Mesendoderm (in vitro differentiated cells): ENCODE measurements at regions not wholly inside any gene's neighbourhood (a gene's known extent, or its start where the extent isn't known, plus 50 kb on each side); places are given as distances from the start of the nearest gene placed in this dataset.

ENCODE experiments used
- DNase-seq: peaks from one replicate; pipeline ENCODE4 v3.0.0; 2013
- H2AK5ac ChIP-seq: 2 replicates; pipeline ENCODE4 v1.6.1; 2013; ENCODE audit warnings: low read length, inconsistent platforms
- H2BK120ac ChIP-seq: 2 replicates; pipeline ENCODE4 v1.6.1; 2013; ENCODE audit warnings: low read depth, mild to moderate bottlenecking, low read length, moderate library complexity, mixed read lengths
- H2BK15ac ChIP-seq: replicated peaks from 2 replicates; pipeline ENCODE4 v1.6.1; 2013; ENCODE audit warnings: low read depth, mild to moderate bottlenecking, moderate library complexity
- H2BK5ac ChIP-seq: 2 replicates; pipeline ENCODE4 v1.6.1; 2013; ENCODE audit warnings: low read length, inconsistent platforms
- H3K18ac ChIP-seq: 2 replicates; pipeline ENCODE4 v1.6.1; 2013; ENCODE audit warnings: mild to moderate bottlenecking, low read length, mixed read lengths
- H3K23ac ChIP-seq: one replicate; pipeline ENCODE4 v1.6.1; 2013; ENCODE audit warnings: low read length
- H3K27ac ChIP-seq: 2 replicates; pipeline ENCODE4 v1.5.1; 2013; ENCODE audit warnings: low read depth, mild to moderate bottlenecking, inconsistent platforms, low read length, moderate library complexity
- H3K27me3 ChIP-seq: 2 replicates; pipeline ENCODE4 v1.6.1; 2013; ENCODE audit warnings: low read length, control low read depth, mild to moderate bottlenecking, inconsistent platforms; ENCODE audit not compliant: insufficient read depth, poor library complexity
- H3K36me3 ChIP-seq: 2 replicates; pipeline ENCODE4 v1.6.1; 2013; ENCODE audit warnings: low read length, inconsistent platforms; ENCODE audit not compliant: control insufficient read depth, insufficient read depth
- H3K4ac ChIP-seq: one replicate; pipeline ENCODE4 v1.6.1; 2013; ENCODE audit warnings: low read depth, mild to moderate bottlenecking, low read length, moderate library complexity
- H3K4me1 ChIP-seq: 2 replicates; pipeline ENCODE4 v1.6.1; 2013; ENCODE audit warnings: low read depth, low read length, inconsistent platforms; ENCODE audit not compliant: control insufficient read depth
- H3K4me2 ChIP-seq: 2 replicates; pipeline ENCODE4 v1.6.1; 2013; ENCODE audit warnings: low read length
- H3K4me3 ChIP-seq: 2 replicates; pipeline ENCODE4 v1.5.1; 2013; ENCODE audit warnings: mild to moderate bottlenecking, low read length
- H3K56ac ChIP-seq: one replicate; pipeline ENCODE4 v1.6.1; 2013; ENCODE audit warnings: low read length
- H3K79me1 ChIP-seq: 2 replicates; pipeline ENCODE4 v1.6.1; 2013; ENCODE audit warnings: low read length, inconsistent platforms
- H3K79me2 ChIP-seq: 2 replicates; pipeline ENCODE4 v1.6.1; 2013; ENCODE audit warnings: mild to moderate bottlenecking, low read length; ENCODE audit not compliant: control insufficient read depth, insufficient read depth
- H3K9ac ChIP-seq: 2 replicates; pipeline ENCODE4 v1.6.1; 2013; ENCODE audit warnings: low read length, inconsistent platforms
- H4K5ac ChIP-seq: one replicate; pipeline ENCODE4 v1.6.1; 2013; ENCODE audit warnings: low read length
- H4K8ac ChIP-seq: one replicate; pipeline ENCODE4 v1.6.1; 2013; ENCODE audit warnings: low read depth, mild to moderate bottlenecking, control low read depth, low read length, moderate library complexity
- WGBS: extraction: QIAGEN DNeasy Blood & Tissue Kit; methylation state at CpG from one replicate; pipeline ENCODE4 v1.1.7; 2013; ENCODE audit warnings: low lambda C conversion rate, missing lambda C conversion rate; ENCODE audit not compliant: insufficient coverage; ENCODE audit errors: extremely low coverage; 5-methylcytosine and 5-hydroxymethylcytosine counted together

DNA sequence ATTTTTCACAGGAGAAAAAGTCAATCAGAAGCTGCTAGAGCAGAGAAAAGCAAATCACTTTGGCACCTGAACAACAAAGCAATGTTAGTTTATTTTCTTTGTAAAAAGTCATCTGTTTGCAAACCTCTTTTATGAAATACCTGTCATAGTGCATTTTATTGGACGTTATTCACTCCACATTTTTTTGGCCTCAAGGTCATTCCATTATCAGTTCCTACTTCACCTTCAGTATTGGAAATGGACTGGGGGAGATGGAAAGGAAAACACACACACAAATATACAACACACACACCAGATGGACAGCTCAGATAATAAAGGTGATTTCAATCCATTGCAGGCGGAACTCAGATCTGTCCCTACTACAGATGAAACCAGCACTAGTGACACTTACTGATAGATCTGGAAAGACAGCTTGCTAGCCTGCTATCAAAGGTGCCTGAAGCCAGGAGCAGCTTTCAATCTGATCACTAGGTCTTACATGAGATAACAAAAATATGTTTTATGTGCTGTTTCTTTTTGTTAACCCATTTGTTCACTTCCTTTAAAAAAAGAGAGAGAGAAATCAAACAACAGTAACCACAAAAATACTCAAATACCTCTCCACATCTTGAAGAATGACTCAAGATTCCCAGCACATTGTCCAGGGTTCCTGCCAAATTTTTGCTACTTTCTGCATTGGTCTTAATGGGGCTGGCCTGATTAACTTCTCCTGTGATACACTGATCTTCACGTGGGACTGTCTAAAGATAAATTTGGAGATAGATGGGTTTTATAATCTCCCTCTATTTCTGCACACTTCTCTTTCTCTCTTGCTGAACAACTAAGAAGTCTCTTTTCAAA, 844.3 kb upstream of the TENM4 start:
- no peak overlapping the region for H3K27ac ChIP-seq
- H3K4me1 ChIP-seq, result no peaks in the 10 kb centered on the region
- no peak overlapping the region for H3K23ac ChIP-seq
- H3K36me3 ChIP-seq, result no peaks in the 10 kb centered on the region
- H3K79me2 ChIP-seq, result no peaks in the 10 kb centered on the region
- H3K79me1 ChIP-seq, result no peaks in the 10 kb centered on the region
- H3K4me3 ChIP-seq, result no peak overlapping the region
- H2BK15ac ChIP-seq, result no peak overlapping the region
- no peak overlapping the region for H3K4me2 ChIP-seq
- no peak overlapping the region for H2BK5ac ChIP-seq
- no peak overlapping the region for H3K56ac ChIP-seq
- no peak for DNase-seq
- H3K18ac ChIP-seq, result no peak overlapping the region
- WGBS, result no CpG with 5 or more reads among the region's 3 CpGs
- no peak overlapping the region for H2BK120ac ChIP-seq
- H4K5ac ChIP-seq, result no peak overlapping the region
- no peak overlapping the region for H2AK5ac ChIP-seq
- H4K8ac ChIP-seq, result no peak overlapping the region
- no peak overlapping the region for H3K9ac ChIP-seq
- no peaks in the 10 kb centered on the region for H3K27me3 ChIP-seq
- no peak overlapping the region for H3K4ac ChIP-seq

GRCh38 chr11:80282643-80283042, 841.8 kb upstream of the TENM4 start:
- H2AK5ac ChIP-seq, result no peak overlapping the region
- H2BK5ac ChIP-seq, result no peak overlapping the region
- no peak overlapping the region for H3K18ac ChIP-seq
- DNase-seq, result peak; percentile 19
- H3K4me3 ChIP-seq, result no peak overlapping the region
- no peak overlapping the region for H4K5ac ChIP-seq
- H3K79me1 ChIP-seq, result no peaks in the 10 kb centered on the region
- no peaks in the 10 kb centered on the region for H3K4me1 ChIP-seq
- no peaks in the 10 kb centered on the region for H3K36me3 ChIP-seq
- H2BK120ac ChIP-seq, result no peak overlapping the region
- H3K4me2 ChIP-seq, result no peak overlapping the region
- no peak overlapping the region for H4K8ac ChIP-seq
- no peaks in the 10 kb centered on the region for H3K27me3 ChIP-seq
- H3K79me2 ChIP-seq, result no peaks in the 10 kb centered on the region
- no peak overlapping the region for H3K27ac ChIP-seq
- no peak overlapping the region for H3K4ac ChIP-seq
- no peak overlapping the region for H3K23ac ChIP-seq
- H2BK15ac ChIP-seq, result no peak overlapping the region
- no peak overlapping the region for H3K56ac ChIP-seq
- WGBS, result no CpG with 5 or more reads among the region's 2 CpGs
- no peak overlapping the region for H3K9ac ChIP-seq

DNA sequence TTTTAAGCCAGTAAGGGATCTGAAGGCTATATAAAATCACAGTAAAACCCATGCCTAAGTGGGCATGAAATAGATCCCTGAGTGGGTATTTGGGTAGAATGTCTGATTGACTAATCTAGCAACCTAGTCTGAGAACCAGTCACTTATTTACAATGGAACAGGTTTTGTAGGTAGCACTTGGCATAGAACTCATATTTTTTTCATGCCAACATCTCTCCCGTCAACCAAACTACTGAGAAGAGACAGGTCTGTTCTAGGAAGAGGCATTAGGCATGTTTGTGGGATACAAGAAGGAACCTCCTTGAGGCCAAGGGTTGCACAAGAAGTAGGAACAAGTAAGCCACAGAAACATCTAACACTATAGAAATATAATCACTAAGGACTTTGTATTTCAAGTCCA, 840.4 kb upstream of the TENM4 start:
- no peak overlapping the region for H2BK120ac ChIP-seq
- no peaks in the 10 kb centered on the region for H3K27me3 ChIP-seq
- H3K23ac ChIP-seq, result no peak overlapping the region
- H4K5ac ChIP-seq, result no peak overlapping the region
- no peaks in the 10 kb centered on the region for H3K79me1 ChIP-seq
- no peaks in the 10 kb centered on the region for H3K36me3 ChIP-seq
- H3K4me3 ChIP-seq, result no peak overlapping the region
- WGBS, result no CpG with 5 or more reads among the region's 1 CpG
- H3K27ac ChIP-seq, result no peak overlapping the region
- no peak overlapping the region for H3K4ac ChIP-seq
- H2BK15ac ChIP-seq, result no peak overlapping the region
- no peak overlapping the region for H4K8ac ChIP-seq
- H3K79me2 ChIP-seq, result no peaks in the 10 kb centered on the region
- H3K56ac ChIP-seq, result no peak overlapping the region
- no peak overlapping the region for H3K18ac ChIP-seq
- no peak overlapping the region for H3K9ac ChIP-seq
- H2BK5ac ChIP-seq, result no peak overlapping the region
- no peak overlapping the region for H2AK5ac ChIP-seq
- H3K4me2 ChIP-seq, result no peak overlapping the region
- H3K4me1 ChIP-seq, result no peaks in the 10 kb centered on the region
- no peak for DNase-seq

DNA sequence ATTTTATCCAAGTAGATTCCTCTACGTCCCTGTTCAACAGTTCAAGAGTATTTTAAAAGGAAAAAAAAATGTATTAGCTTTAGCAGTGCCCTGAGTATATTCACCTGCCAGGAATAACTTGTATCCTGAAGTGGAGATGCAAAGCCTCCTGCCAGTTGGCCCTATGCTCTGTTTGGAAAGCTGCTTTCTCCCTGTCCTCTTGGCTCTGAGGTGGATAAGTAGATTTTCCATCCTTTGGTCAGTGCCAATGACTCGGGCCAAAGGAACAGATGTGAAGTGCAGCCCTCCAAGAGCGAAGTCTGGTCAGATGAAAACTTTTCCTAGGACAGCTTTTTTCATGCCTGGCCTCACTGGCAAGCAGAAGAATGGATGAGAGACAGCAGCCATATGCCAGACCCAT, 839.9 kb upstream of the TENM4 start:
- H2BK120ac ChIP-seq, result no peak overlapping the region
- H3K56ac ChIP-seq, result no peak overlapping the region
- H3K4me2 ChIP-seq, result no peak overlapping the region
- no peaks in the 10 kb centered on the region for H3K27me3 ChIP-seq
- H3K79me2 ChIP-seq, result no peaks in the 10 kb centered on the region
- WGBS, result no CpG with 5 or more reads among the region's 3 CpGs
- no peak overlapping the region for H3K18ac ChIP-seq
- H3K4ac ChIP-seq, result no peak overlapping the region
- no peak overlapping the region for H3K4me3 ChIP-seq
- H3K36me3 ChIP-seq, result no peaks in the 10 kb centered on the region
- no peak overlapping the region for H2BK15ac ChIP-seq
- DNase-seq, result no peak
- H3K9ac ChIP-seq, result no peak overlapping the region
- no peak overlapping the region for H3K23ac ChIP-seq
- H2AK5ac ChIP-seq, result no peak overlapping the region
- H3K79me1 ChIP-seq, result no peaks in the 10 kb centered on the region
- no peak overlapping the region for H4K8ac ChIP-seq
- H3K4me1 ChIP-seq, result no peaks in the 10 kb centered on the region
- H2BK5ac ChIP-seq, result no peak overlapping the region
- no peak overlapping the region for H4K5ac ChIP-seq
- no peak overlapping the region for H3K27ac ChIP-seq

DNA sequence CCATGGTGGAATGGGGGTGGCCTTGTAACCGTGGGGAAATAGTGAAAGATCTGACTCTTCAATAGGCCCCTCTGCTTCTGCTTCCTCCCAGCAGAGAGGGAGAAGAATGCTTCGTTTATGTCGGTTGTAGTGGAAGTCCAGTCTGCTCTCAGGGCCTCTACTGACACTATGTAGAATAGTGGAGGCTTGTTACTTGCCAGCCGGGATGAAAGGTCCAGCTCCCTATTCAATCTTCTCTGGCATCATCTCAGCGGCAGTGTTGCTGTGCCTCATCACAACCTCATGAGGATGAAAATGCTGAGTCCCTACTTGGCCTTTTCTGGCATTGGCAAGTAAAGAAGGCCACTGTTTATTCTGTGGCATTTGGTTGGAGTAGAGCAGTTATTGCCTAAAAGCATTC, 820.9 kb upstream of the TENM4 start:
- Histone ChIP-seq H2BK120ac (no peak overlapping the region), H3K79me1 (no peaks in the 10 kb centered on the region)
- WGBS, result no CpG with 5 or more reads among the region's 5 CpGs

More for the DNA sequence above, 820.9 kb upstream of the TENM4 start:
- Histone ChIP-seq H4K8ac (no peak overlapping the region), H3K27ac (no peak overlapping the region), H3K4me1 (no peaks in the 10 kb centered on the region), H3K4ac (no peak overlapping the region), H2BK15ac (no peak overlapping the region), H3K56ac (no peak overlapping the region), H3K4me3 (no peak overlapping the region), H3K18ac (no peak overlapping the region), H3K79me2 (no peaks in the 10 kb centered on the region), H3K36me3 (no peaks in the 10 kb centered on the region), H3K9ac (no peak overlapping the region), H4K5ac (no peak overlapping the region), H2AK5ac (no peak overlapping the region), H3K4me2 (no peak overlapping the region), H3K23ac (no peak overlapping the region), H3K27me3 (no peaks in the 10 kb centered on the region), H2BK5ac (no peak overlapping the region)
- DNase-seq, result no peak
